HepG2 (cell line): ENCODE measurements at regions not wholly inside any gene's neighbourhood (a gene's known extent, or its start where the extent isn't known, plus 50 kb on each side); places are given as distances from the start of the nearest gene placed in this dataset.

ENCODE experiments used
- ATAC-seq: fragments of 200-7000 bp; cut with Tn5 transposase; 3 replicates; pipeline ENCODE4 v1.9.1; 2020; ENCODE audit warnings: mild to moderate bottlenecking, moderate library complexity
- BruUV-seq: library from RNA; stranded (reverse); fragments of 400-500 nt; replicated peaks from 2 replicates; lab custom pipeline; 2021; lab: Mats Ljungman, UMichigan
- CTCF ChIA-PET: fragments of 300-600 bp; formaldehyde crosslinking; extraction: SDS; loops from one replicate; lab custom pipeline; 2021; ENCODE audit warnings: low total read pairs, inconsistent platforms, low intra/inter-chr PET ratio; lab: Yijun Ruan, JAX
- POLR2A ChIA-PET: fragments of 350-600 bp; sonication (Branson Sonifier 250); formaldehyde crosslinking; loops from one replicate; lab custom pipeline; 2020; ENCODE audit warnings: antibody characterized with exemption, inconsistent platforms; lab: Yijun Ruan, JAX
- DNase-seq: peaks from one replicate; pipeline ENCODE4 v3.0.0-alpha.2; 2015; ENCODE audit warnings: low spot score
- FAIRE-seq: peaks from 3 replicates; lab custom pipeline; 2011; peaks lifted over from hg19 to GRCh38; lab: Jason Lieb, UNC
- H2AFZ ChIP-seq: one replicate; pipeline ENCODE4 v1.6.1; 2011; ENCODE audit warnings: low read length, inconsistent platforms
- H3K27ac ChIP-seq: fragments of 300-600 bp; 3 replicates; pipeline ENCODE4 v1.8.0; 2011; ENCODE audit warnings: mixed run types, mild to moderate bottlenecking, mixed read lengths, low read length, inconsistent platforms; ENCODE audit not compliant: insufficient read depth; ENCODE audit errors: extremely low read length
- H3K27me3 ChIP-seq, 2 experiments: fragments of 200-600 bp in 1 of 2; 2 replicates in 1 of 2; 3 replicates in 1 of 2; pipeline versions ENCODE4 v1.6.0 to v1.8.0; 2011; ENCODE audit warnings: low read length in 2 of 2, mild to moderate bottlenecking in 2 of 2, moderate library complexity in 2 of 2, inconsistent platforms in 1 of 2; ENCODE audit not compliant: insufficient read depth in 2 of 2, control insufficient read depth in 1 of 2
- H3K36me3 ChIP-seq, 2 experiments: fragments of 200-600 bp in 1 of 2; replicated peaks in 1 of 2; 2 replicates in 1 of 2; 3 replicates in 1 of 2; pipeline versions ENCODE4 v1.5.1 to v1.8.0; 2011; ENCODE audit warnings: low read length in 2 of 2, inconsistent platforms in 1 of 2; ENCODE audit not compliant: insufficient read depth in 2 of 2, control insufficient read depth in 1 of 2
- H3K4me1 ChIP-seq: 2 replicates; pipeline ENCODE4 v1.5.1; 2012; ENCODE audit warnings: low read length, inconsistent platforms; ENCODE audit not compliant: insufficient read depth
- H3K4me2 ChIP-seq: 2 replicates; pipeline ENCODE4 v1.6.0; 2011; ENCODE audit warnings: low read depth, low read length, inconsistent platforms
- H3K4me3 ChIP-seq, 3 experiments: fragments of 200-600 bp in 1 of 3; sonication (generic), shearing (Covaris generic) in 1 of 3; replicated peaks in 1 of 3; 2 replicates each; pipeline ENCODE4 v1.5.1; 2011 to 2016; ENCODE audit warnings: low read length in 3 of 3, inconsistent platforms in 2 of 3, low read depth in 2 of 3, mild to moderate bottlenecking in 2 of 3, control low read depth in 1 of 3, mixed read lengths in 1 of 3; ENCODE audit not compliant: insufficient read depth in 1 of 3
- H3K79me2 ChIP-seq: one replicate; pipeline ENCODE4 v1.6.1; 2011; ENCODE audit warnings: low read length, inconsistent platforms; ENCODE audit not compliant: insufficient read depth
- H3K9ac ChIP-seq: 2 replicates; pipeline ENCODE4 v1.6.0; 2011; ENCODE audit warnings: mild to moderate bottlenecking, low read depth, low read length, inconsistent platforms; ENCODE audit not compliant: insufficient read depth
- H3K9me3 ChIP-seq: 2 replicates; pipeline ENCODE4 v1.5.1; 2012; ENCODE audit warnings: mild to moderate bottlenecking, low read length
- H4K20me1 ChIP-seq: 2 replicates; pipeline ENCODE4 v1.6.0; 2011; ENCODE audit warnings: inconsistent platforms, mild to moderate bottlenecking, low read length, moderate library complexity; ENCODE audit not compliant: insufficient read depth
- ETV6 ChIP-seq: sonication (generic); formaldehyde crosslinking; conservative IDR thresholded peaks from 2 replicates; pipeline ENCODE4 v1.4.0; 2020; ENCODE audit warnings: missing genetic modification reagents
- FOXA1 ChIP-seq, 2 experiments: fragments of 450-650 bp in 1 of 2; sonication (generic) in 1 of 2; formaldehyde crosslinking in 1 of 2; IDR thresholded peaks; 2 replicates each; pipeline versions ENCODE4 v1.4.0 to v1.6.1; 2016 to 2020; ENCODE audit warnings: missing genetic modification reagents in 1 of 2
- HNRNPL ChIP-seq: fragments of 200-400 bp; formaldehyde crosslinking; IDR thresholded peaks from 2 replicates; pipeline ENCODE4 v1.6.1; 2017; ENCODE audit warnings: mild to moderate bottlenecking, low read depth, low read length
- MEIS2 ChIP-seq: sonication (generic); formaldehyde crosslinking; IDR thresholded peaks from 2 replicates; pipeline ENCODE4 v1.9.0; 2021; ENCODE audit warnings: mild to moderate bottlenecking, missing genetic modification reagents
- PHF8 ChIP-seq: sonication (generic); formaldehyde crosslinking; IDR thresholded peaks from 2 replicates; pipeline ENCODE4 v1.5.0; 2020; ENCODE audit warnings: missing genetic modification reagents
- ZNF543 ChIP-seq: sonication (generic); formaldehyde crosslinking; IDR thresholded peaks from 2 replicates; pipeline ENCODE4 v1.4.0; 2020; ENCODE audit warnings: mild to moderate bottlenecking, missing genetic modification reagents
- ZNF747 ChIP-seq: sonication (generic); formaldehyde crosslinking; IDR thresholded peaks from 2 replicates; pipeline ENCODE4 v1.8.1; 2023; ENCODE audit warnings: missing genetic modification reagents, mild to moderate bottlenecking, borderline replicate concordance
- ZNF839 ChIP-seq: sonication (generic); formaldehyde crosslinking; IDR thresholded peaks from 2 replicates; pipeline ENCODE4 v1.4.0; 2020; ENCODE audit warnings: missing genetic modification reagents, mild to moderate bottlenecking, borderline replicate concordance
- WGBS: methylation state at CpG from one replicate; pipeline ENCODE4 v1.1.6; 2017; ENCODE audit warnings: low lambda C conversion rate; 5-methylcytosine and 5-hydroxymethylcytosine counted together
- in situ Hi-C: cut with HindIII; loops from 2 replicates; pipeline ENCODE4 v1.10.0; 2017; ENCODE audit warnings: low pct_unique_long_range_greater_than_20kb; ENCODE audit not compliant: extremely low pct_ligation_motif_present
- intact Hi-C: fragments of 100-400 bp; cut with micrococcal nuclease; formaldehyde crosslinking; loops from one replicate; pipeline ENCODE4 v1.10.0; 2022; ENCODE audit not compliant: unreplicated experiment
- TF ChIP-seq, protein P1 (sequence below): sonication (generic); formaldehyde crosslinking; IDR thresholded peaks from 2 replicates; pipeline ENCODE4 v1.4.0; 2020; ENCODE audit warnings: missing genetic modification reagents
- TF ChIP-seq, protein P2 (sequence below): IDR thresholded peaks from 2 replicates; pipeline ENCODE4 v1.6.1; 2018; ENCODE audit warnings: missing genetic modification reagents
- TF ChIP-seq, protein P3 (sequence below): sonication (generic); formaldehyde crosslinking; IDR thresholded peaks from 2 replicates; pipeline ENCODE4 v1.9.0; 2021; ENCODE audit warnings: missing genetic modification reagents, borderline replicate concordance
- TF ChIP-seq, protein P4 (sequence below): sonication (generic); formaldehyde crosslinking; IDR thresholded peaks from 2 replicates; pipeline ENCODE4 v1.5.0; 2020; ENCODE audit warnings: mild to moderate bottlenecking, missing genetic modification reagents, borderline replicate concordance

DNA sequence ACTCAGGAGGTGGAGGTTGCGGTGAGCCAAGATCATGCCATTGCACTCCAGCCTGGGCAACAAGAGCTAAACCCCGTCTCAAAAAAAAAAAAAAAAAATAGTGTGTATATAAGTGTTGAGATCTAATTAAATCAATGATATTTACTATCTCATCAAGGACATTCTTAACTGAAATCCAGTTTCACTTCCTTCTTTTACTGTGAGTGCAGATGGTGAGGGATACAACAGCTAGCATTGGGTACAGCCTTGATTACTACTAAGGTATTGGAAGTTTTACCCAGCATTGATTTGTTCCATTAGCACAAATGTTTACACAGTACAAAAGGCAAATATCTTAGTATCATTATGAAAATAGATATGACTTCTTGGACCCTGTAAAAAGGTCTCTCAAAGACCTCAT lies 546.6 kb downstream of the KCTD12 start:
- H3K27me3 ChIP-seq = no peaks in the 10 kb centered on the region
- H3K4me1 ChIP-seq = no peaks in the 10 kb centered on the region
- BruUV-seq = no TSS peak
- no peak overlapping the region for H3K4me3 ChIP-seq
- H3K27ac ChIP-seq = no peak overlapping the region
- intact Hi-C loops (no loop called here), in situ Hi-C loops (no loop called here)
- ChIA-PET CTCF (no interaction called here), POLR2A (no interaction called here)
- H2AFZ ChIP-seq = no peak overlapping the region
- H3K9ac ChIP-seq = no peak overlapping the region
- H3K9me3 ChIP-seq = no peaks in the 10 kb centered on the region
- no peaks in the 10 kb centered on the region for H3K36me3 ChIP-seq
- ATAC-seq (no peak), FAIRE-seq (no peak), DNase-seq (no peak)
- no peaks in the 10 kb centered on the region for H3K79me2 ChIP-seq
- no peaks in the 10 kb centered on the region for H4K20me1 ChIP-seq
- 23% methylated on average over 2 of the region's 2 CpGs for WGBS
- H3K4me2 ChIP-seq = no peak overlapping the region
- TF ChIP-seq ETV6 (CRISPR knock-in tag) (no peak), PHF8 (CRISPR knock-in tag) (no peak), MEIS2 (no peak), HNRNPL (no peak), ZNF747 (CRISPR knock-in tag) (no peak), FOXA1 (IDR thresholded peaks at IDR 0.05) (no peak), FOXA1 (CRISPR knock-in tag; IDR thresholded peaks at IDR 0.05) (no peak), ZNF839 (no peak), ZNF543 (CRISPR knock-in tag) (no peak)
- TF ChIP-seq, protein P1, sequence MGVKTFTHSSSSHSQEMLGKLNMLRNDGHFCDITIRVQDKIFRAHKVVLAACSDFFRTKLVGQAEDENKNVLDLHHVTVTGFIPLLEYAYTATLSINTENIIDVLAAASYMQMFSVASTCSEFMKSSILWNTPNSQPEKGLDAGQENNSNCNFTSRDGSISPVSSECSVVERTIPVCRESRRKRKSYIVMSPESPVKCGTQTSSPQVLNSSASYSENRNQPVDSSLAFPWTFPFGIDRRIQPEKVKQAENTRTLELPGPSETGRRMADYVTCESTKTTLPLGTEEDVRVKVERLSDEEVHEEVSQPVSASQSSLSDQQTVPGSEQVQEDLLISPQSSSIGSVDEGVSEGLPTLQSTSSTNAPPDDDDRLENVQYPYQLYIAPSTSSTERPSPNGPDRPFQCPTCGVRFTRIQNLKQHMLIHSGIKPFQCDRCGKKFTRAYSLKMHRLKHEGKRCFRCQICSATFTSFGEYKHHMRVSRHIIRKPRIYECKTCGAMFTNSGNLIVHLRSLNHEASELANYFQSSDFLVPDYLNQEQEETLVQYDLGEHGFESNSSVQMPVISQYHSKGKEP (CRISPR knock-in tag) = no peak
- TF ChIP-seq, protein P2, sequence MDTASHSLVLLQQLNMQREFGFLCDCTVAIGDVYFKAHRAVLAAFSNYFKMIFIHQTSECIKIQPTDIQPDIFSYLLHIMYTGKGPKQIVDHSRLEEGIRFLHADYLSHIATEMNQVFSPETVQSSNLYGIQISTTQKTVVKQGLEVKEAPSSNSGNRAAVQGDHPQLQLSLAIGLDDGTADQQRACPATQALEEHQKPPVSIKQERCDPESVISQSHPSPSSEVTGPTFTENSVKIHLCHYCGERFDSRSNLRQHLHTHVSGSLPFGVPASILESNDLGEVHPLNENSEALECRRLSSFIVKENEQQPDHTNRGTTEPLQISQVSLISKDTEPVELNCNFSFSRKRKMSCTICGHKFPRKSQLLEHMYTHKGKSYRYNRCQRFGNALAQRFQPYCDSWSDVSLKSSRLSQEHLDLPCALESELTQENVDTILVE (CRISPR knock-in tag) = no peak
- TF ChIP-seq, protein P3, sequence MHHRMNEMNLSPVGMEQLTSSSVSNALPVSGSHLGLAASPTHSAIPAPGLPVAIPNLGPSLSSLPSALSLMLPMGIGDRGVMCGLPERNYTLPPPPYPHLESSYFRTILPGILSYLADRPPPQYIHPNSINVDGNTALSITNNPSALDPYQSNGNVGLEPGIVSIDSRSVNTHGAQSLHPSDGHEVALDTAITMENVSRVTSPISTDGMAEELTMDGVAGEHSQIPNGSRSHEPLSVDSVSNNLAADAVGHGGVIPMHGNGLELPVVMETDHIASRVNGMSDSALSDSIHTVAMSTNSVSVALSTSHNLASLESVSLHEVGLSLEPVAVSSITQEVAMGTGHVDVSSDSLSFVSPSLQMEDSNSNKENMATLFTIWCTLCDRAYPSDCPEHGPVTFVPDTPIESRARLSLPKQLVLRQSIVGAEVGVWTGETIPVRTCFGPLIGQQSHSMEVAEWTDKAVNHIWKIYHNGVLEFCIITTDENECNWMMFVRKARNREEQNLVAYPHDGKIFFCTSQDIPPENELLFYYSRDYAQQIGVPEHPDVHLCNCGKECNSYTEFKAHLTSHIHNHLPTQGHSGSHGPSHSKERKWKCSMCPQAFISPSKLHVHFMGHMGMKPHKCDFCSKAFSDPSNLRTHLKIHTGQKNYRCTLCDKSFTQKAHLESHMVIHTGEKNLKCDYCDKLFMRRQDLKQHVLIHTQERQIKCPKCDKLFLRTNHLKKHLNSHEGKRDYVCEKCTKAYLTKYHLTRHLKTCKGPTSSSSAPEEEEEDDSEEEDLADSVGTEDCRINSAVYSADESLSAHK = no peak
- TF ChIP-seq, protein P4, sequence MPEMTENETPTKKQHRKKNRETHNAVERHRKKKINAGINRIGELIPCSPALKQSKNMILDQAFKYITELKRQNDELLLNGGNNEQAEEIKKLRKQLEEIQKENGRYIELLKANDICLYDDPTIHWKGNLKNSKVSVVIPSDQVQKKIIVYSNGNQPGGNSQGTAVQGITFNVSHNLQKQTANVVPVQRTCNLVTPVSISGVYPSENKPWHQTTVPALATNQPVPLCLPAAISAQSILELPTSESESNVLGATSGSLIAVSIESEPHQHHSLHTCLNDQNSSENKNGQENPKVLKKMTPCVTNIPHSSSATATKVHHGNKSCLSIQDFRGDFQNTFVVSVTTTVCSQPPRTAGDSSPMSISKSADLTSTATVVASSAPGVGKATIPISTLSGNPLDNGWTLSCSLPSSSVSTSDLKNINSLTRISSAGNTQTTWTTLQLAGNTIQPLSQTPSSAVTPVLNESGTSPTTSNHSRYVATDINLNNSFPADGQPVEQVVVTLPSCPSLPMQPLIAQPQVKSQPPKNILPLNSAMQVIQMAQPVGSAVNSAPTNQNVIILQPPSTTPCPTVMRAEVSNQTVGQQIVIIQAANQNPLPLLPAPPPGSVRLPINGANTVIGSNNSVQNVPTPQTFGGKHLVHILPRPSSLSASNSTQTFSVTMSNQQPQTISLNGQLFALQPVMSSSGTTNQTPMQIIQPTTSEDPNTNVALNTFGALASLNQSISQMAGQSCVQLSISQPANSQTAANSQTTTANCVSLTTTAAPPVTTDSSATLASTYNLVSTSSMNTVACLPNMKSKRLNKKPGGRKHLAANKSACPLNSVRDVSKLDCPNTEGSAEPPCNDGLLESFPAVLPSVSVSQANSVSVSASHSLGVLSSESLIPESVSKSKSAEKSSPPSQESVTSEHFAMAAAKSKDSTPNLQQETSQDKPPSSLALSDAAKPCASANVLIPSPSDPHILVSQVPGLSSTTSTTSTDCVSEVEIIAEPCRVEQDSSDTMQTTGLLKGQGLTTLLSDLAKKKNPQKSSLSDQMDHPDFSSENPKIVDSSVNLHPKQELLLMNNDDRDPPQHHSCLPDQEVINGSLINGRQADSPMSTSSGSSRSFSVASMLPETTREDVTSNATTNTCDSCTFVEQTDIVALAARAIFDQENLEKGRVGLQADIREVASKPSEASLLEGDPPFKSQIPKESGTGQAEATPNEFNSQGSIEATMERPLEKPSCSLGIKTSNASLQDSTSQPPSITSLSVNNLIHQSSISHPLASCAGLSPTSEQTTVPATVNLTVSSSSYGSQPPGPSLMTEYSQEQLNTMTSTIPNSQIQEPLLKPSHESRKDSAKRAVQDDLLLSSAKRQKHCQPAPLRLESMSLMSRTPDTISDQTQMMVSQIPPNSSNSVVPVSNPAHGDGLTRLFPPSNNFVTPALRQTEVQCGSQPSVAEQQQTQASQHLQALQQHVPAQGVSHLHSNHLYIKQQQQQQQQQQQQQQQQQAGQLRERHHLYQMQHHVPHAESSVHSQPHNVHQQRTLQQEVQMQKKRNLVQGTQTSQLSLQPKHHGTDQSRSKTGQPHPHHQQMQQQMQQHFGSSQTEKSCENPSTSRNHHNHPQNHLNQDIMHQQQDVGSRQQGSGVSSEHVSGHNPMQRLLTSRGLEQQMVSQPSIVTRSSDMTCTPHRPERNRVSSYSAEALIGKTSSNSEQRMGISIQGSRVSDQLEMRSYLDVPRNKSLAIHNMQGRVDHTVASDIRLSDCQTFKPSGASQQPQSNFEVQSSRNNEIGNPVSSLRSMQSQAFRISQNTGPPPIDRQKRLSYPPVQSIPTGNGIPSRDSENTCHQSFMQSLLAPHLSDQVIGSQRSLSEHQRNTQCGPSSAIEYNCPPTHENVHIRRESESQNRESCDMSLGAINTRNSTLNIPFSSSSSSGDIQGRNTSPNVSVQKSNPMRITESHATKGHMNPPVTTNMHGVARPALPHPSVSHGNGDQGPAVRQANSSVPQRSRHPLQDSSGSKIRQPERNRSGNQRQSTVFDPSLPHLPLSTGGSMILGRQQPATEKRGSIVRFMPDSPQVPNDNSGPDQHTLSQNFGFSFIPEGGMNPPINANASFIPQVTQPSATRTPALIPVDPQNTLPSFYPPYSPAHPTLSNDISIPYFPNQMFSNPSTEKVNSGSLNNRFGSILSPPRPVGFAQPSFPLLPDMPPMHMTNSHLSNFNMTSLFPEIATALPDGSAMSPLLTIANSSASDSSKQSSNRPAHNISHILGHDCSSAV (CRISPR knock-in tag) = no peak
